Liver (tissue), 8 donors: ENCODE measurements at regions not wholly inside any gene's neighbourhood (a gene's known extent, or its start where the extent isn't known, plus 50 kb on each side); places are given as distances from the start of the nearest gene placed in this dataset.

ENCODE experiments used
- DNase-seq: peaks from one replicate; pipeline ENCODE4 v3.0.0-alpha.2; 2017; ENCODE audit warnings: low spot score
- H3K27ac ChIP-seq, 2 donors: one replicate each; pipeline ENCODE4 v1.7.0; 2013; ENCODE audit warnings: inconsistent platforms in 2 of 2, low read length in 2 of 2, control low read depth in 1 of 2, low read depth in 1 of 2, mild to moderate bottlenecking in 1 of 2
- H3K27me3 ChIP-seq, 4 donors: one replicate each; pipeline versions ENCODE4 v1.6.1 to v1.7.0; 2013; ENCODE audit warnings: low read length in 3 of 4, inconsistent platforms in 1 of 4, mild to moderate bottlenecking in 1 of 4, moderate library complexity in 1 of 4; ENCODE audit not compliant: control insufficient read depth in 4 of 4, insufficient read depth in 4 of 4
- H3K36me3 ChIP-seq, 4 donors: one replicate each; pipeline versions ENCODE4 v1.6.1 to v1.7.0; 2013; ENCODE audit warnings: low read length in 3 of 4, mild to moderate bottlenecking in 3 of 4, low read depth in 1 of 4, moderate library complexity in 1 of 4; ENCODE audit not compliant: control insufficient read depth in 4 of 4, insufficient read depth in 3 of 4
- H3K4me1 ChIP-seq, 4 donors: one replicate each; pipeline versions ENCODE4 v1.6.1 to v1.7.0; 2013; ENCODE audit warnings: low read length in 3 of 4, mild to moderate bottlenecking in 3 of 4, moderate library complexity in 1 of 4; ENCODE audit not compliant: control insufficient read depth in 4 of 4, insufficient read depth in 4 of 4
- H3K4me3 ChIP-seq, 3 donors: one replicate each; pipeline versions ENCODE4 v1.6.1 to v1.7.0; 2013; ENCODE audit warnings: low read length in 3 of 3, control low read depth in 1 of 3, low read depth in 1 of 3, mild to moderate bottlenecking in 1 of 3
- H3K9ac ChIP-seq, 2 donors: one replicate each; pipeline ENCODE4 v1.7.0; 2013; ENCODE audit warnings: low read length in 2 of 2, mild to moderate bottlenecking in 2 of 2, moderate library complexity in 2 of 2, control low read depth in 1 of 2, low read depth in 1 of 2
- H3K9me3 ChIP-seq, 4 donors: one replicate each; pipeline versions ENCODE4 v1.6.1 to v1.7.0; 2013; ENCODE audit warnings: low read length in 3 of 4; ENCODE audit not compliant: control insufficient read depth in 4 of 4
- CTCF ChIP-seq: fragments of 150-350 bp; IDR thresholded peaks from 2 replicates; pipeline ENCODE4 v1.5.1; 2017; ENCODE audit warnings: improper control_type of control experiment, low read depth, low read length; ENCODE audit not compliant: missing input control
- FOXA1 ChIP-seq: IDR thresholded peaks from 2 replicates; pipeline ENCODE4 v1.6.1; 2016; ENCODE audit warnings: antibody characterized with exemption
- FOXA2 ChIP-seq: IDR thresholded peaks from 2 replicates; pipeline ENCODE4 v1.6.1; 2016; ENCODE audit warnings: antibody characterized with exemption
- GABPA ChIP-seq, 2 donors: IDR thresholded peaks in 1 of 2; conservative IDR thresholded peaks in 1 of 2; 2 replicates each; pipeline ENCODE4 v1.6.1; 2016; ENCODE audit warnings: antibody characterized with exemption in 2 of 2, mild to moderate bottlenecking in 1 of 2, moderate library complexity in 1 of 2
- JUND ChIP-seq, 2 donors: IDR thresholded peaks; 2 replicates each; pipeline ENCODE4 v1.6.1; 2016; ENCODE audit warnings: antibody characterized with exemption in 2 of 2
- MAX ChIP-seq: IDR thresholded peaks from 2 replicates; pipeline ENCODE4 v1.6.1; 2016; ENCODE audit warnings: antibody characterized with exemption
- NR2F2 ChIP-seq: IDR thresholded peaks from 2 replicates; pipeline ENCODE4 v1.6.1; 2016; ENCODE audit warnings: antibody characterized with exemption
- REST ChIP-seq: IDR thresholded peaks from 2 replicates; pipeline ENCODE4 v1.6.1; 2016; ENCODE audit warnings: antibody characterized with exemption, mild to moderate bottlenecking
- RXRA ChIP-seq, 2 donors: IDR thresholded peaks; 2 replicates each; pipeline ENCODE4 v1.6.1; 2017 to 2018; ENCODE audit warnings: antibody characterized with exemption in 2 of 2, mild to moderate bottlenecking in 1 of 2
- YY1 ChIP-seq: IDR thresholded peaks from 2 replicates; pipeline ENCODE4 v1.6.1; 2016; ENCODE audit warnings: antibody characterized with exemption, mild to moderate bottlenecking
- ZBTB33 ChIP-seq: IDR thresholded peaks from 2 replicates; pipeline ENCODE4 v1.6.1; 2016; ENCODE audit warnings: antibody characterized with exemption
- WGBS: extraction: QIAGEN DNeasy Blood & Tissue Kit; methylation state at CpG from one replicate; pipeline ENCODE4 v1.1.7; 2013; 5-methylcytosine and 5-hydroxymethylcytosine counted together
- donor health status: healthy.
- donor health status: healthy.
- donor health status: healthy.
- donor health status: healthy.
- donor health status: healthy.

GRCh38 chr7:3165681-3166580 lies 122.3 kb upstream of the CARD11 start:
- Histone ChIP-seq H3K4me3 (no peak overlapping the region), H3K9me3 (no peaks in the 10 kb centered on the region), H3K27ac (no peak overlapping the region), H3K27me3 (no peaks in the 10 kb centered on the region), H3K36me3 (no peaks in the 10 kb centered on the region), H3K9ac (no peak overlapping the region), H3K4me1 (no peaks in the 10 kb centered on the region)
- no peak for DNase-seq
- 83% methylated on average over 21 of the region's 21 CpGs for WGBS
- TF ChIP-seq FOXA1 = no peak
- no peak for TF ChIP-seq NR2F2
- TF ChIP-seq GABPA (IDR thresholded peaks at IDR 0.05 in 1 of 2, conservative IDR thresholded peaks at IDR 0.05 in 1 of 2) = no peak
- no peak for TF ChIP-seq FOXA2
- TF ChIP-seq MAX = no peak

- WGBS = 70% methylated on average over 5 of the region's 5 CpGs
- Histone ChIP-seq H3K9me3 (no peaks in the 10 kb centered on the region), H3K27me3 (no peaks in the 10 kb centered on the region)
Measured at GRCh38 chr7:3167551-3167950, 123.9 kb upstream of the CARD11 start.

GRCh38 chr7:3168370-3168769 lies 124.7 kb upstream of the CARD11 start:
- WGBS = 88% methylated on average over 12 of the region's 12 CpGs
- H3K4me3 ChIP-seq = no peak overlapping the region
- no peak overlapping the region for H3K27ac ChIP-seq
- H3K9ac ChIP-seq = no peak overlapping the region
- no peaks in the 10 kb centered on the region for H3K4me1 ChIP-seq
- no peaks in the 10 kb centered on the region for H3K9me3 ChIP-seq
- no peaks in the 10 kb centered on the region for H3K27me3 ChIP-seq
- no peak for DNase-seq
- no peaks in the 10 kb centered on the region for H3K36me3 ChIP-seq
- no peak for TF ChIP-seq YY1
- TF ChIP-seq CTCF = no peak
- TF ChIP-seq REST = no peak
- no peak for TF ChIP-seq JUND (IDR thresholded peaks at IDR 0.05)
- TF ChIP-seq MAX = no peak
- TF ChIP-seq FOXA1 = no peak
- TF ChIP-seq RXRA (IDR thresholded peaks at IDR 0.05) = no peak
- no peak for TF ChIP-seq NR2F2
- TF ChIP-seq ZBTB33 = no peak

More at GRCh38 chr7:3167551-3167950, 123.9 kb upstream of the CARD11 start:
- H3K36me3 ChIP-seq = no peaks in the 10 kb centered on the region
- no peaks in the 10 kb centered on the region for H3K4me1 ChIP-seq
- H3K9ac ChIP-seq = no peak overlapping the region
- no peak overlapping the region for H3K27ac ChIP-seq
- no peak for DNase-seq
- TF ChIP-seq ZBTB33 = no peak
- no peak for TF ChIP-seq MAX
- H3K4me3 ChIP-seq = no peak overlapping the region
